CD4-positive, alpha-beta T cell (primary cell): ENCODE measurements at regions not wholly inside any gene's neighbourhood (a gene's known extent, or its start where the extent isn't known, plus 50 kb on each side); places are given as distances from the start of the nearest gene placed in this dataset.

Experiments used
- ATAC-seq: fragments of 200-7000 bp; cut with Tn5 transposase; one replicate; pipeline ENCODE4 v1.10.0; 2022; ENCODE audit warnings: mild to moderate bottlenecking; ENCODE audit not compliant: poor library complexity
- CTCF ChIA-PET: fragments of 350-600 bp; sonication (Branson Sonifier 250); formaldehyde crosslinking; loops from one replicate; lab custom pipeline; 2021; ENCODE audit warnings: antibody characterized with exemption, inconsistent platforms; lab: Charles Lee
- POLR2A ChIA-PET: fragments of 350-600 bp; sonication (Branson Sonifier 250); formaldehyde crosslinking; loops from one replicate; lab custom pipeline; 2021; ENCODE audit warnings: antibody characterized with exemption, inconsistent platforms; lab: Charles Lee
- DNase-seq, 14 experiments: peaks; one replicate each; pipeline ENCODE4 v3.0.0-alpha.2; 2013 to 2020; ENCODE audit warnings: mixed read lengths in 2 of 14
- H3K27ac ChIP-seq, 2 donors: one replicate each; pipeline versions ENCODE4 v1.5.1 to v1.7.0; 2013; ENCODE audit warnings: low read length in 2 of 2, low read depth in 1 of 2, mild to moderate bottlenecking in 1 of 2
- H3K27me3 ChIP-seq, 2 experiments: 1 replicate in 1 of 2; 2 replicates in 1 of 2; pipeline versions ENCODE4 v1.6.1 to v1.7.0; 2013; ENCODE audit warnings: low read length in 2 of 2, control low read depth in 1 of 2, mild to moderate bottlenecking in 1 of 2, moderate library complexity in 1 of 2; ENCODE audit not compliant: insufficient read depth in 2 of 2, control insufficient read depth in 1 of 2
- H3K36me3 ChIP-seq: one replicate; pipeline ENCODE4 v1.6.1; 2013; ENCODE audit warnings: low read length, control low read depth; ENCODE audit not compliant: insufficient read depth
- H3K4me1 ChIP-seq: one replicate; pipeline ENCODE4 v1.6.1; 2013; ENCODE audit warnings: low read length, control low read depth; ENCODE audit not compliant: insufficient read depth
- H3K4me3 ChIP-seq: one replicate; pipeline ENCODE4 v1.5.1; 2013; ENCODE audit warnings: mild to moderate bottlenecking, low read length, moderate library complexity
- H3K9me3 ChIP-seq, 2 experiments: 1 replicate in 1 of 2; 2 replicates in 1 of 2; pipeline versions ENCODE4 v1.6.1 to v1.7.0; 2013; ENCODE audit warnings: low read length in 2 of 2, mild to moderate bottlenecking in 2 of 2, control low read depth in 1 of 2, moderate library complexity in 1 of 2; ENCODE audit not compliant: control insufficient read depth in 1 of 2, insufficient read depth in 1 of 2
- H3K27ac Mint-ChIP-seq: one replicate; pipeline ENCODE4 v1.8.0; 2020; ENCODE audit warnings: mixed read lengths
- H3K27me3 Mint-ChIP-seq: one replicate; pipeline ENCODE4 v1.8.0; 2021; ENCODE audit warnings: mixed read lengths
- H3K36me3 Mint-ChIP-seq: one replicate; pipeline ENCODE4 v1.8.0; 2021; ENCODE audit warnings: low read depth, mixed read lengths
- H3K4me1 Mint-ChIP-seq: one replicate; pipeline ENCODE4 v1.8.0; 2021; ENCODE audit warnings: low read depth, mixed read lengths
- H3K4me3 Mint-ChIP-seq: one replicate; pipeline ENCODE4 v1.8.0; 2020; ENCODE audit warnings: mild to moderate bottlenecking, mixed read lengths
- H3K9me3 Mint-ChIP-seq: one replicate; pipeline ENCODE4 v1.8.0; 2020; ENCODE audit warnings: mixed read lengths
- CTCF ChIP-seq: fragments of 200-600 bp; IDR thresholded peaks from one replicate; pipeline ENCODE4 v1.8.0; 2022; ENCODE audit warnings: antibody characterized with exemption, mild to moderate bottlenecking
- intact Hi-C, 2 experiments: fragments of 100-400 bp; cut with DNase I in 1 of 2; cut with micrococcal nuclease in 1 of 2; formaldehyde crosslinking; loops; one replicate each; pipeline versions ENCODE4 v1.15.1 to v1.9.0; 2023 to 2025; cut with DNase I, micrococcal nuclease

DNA sequence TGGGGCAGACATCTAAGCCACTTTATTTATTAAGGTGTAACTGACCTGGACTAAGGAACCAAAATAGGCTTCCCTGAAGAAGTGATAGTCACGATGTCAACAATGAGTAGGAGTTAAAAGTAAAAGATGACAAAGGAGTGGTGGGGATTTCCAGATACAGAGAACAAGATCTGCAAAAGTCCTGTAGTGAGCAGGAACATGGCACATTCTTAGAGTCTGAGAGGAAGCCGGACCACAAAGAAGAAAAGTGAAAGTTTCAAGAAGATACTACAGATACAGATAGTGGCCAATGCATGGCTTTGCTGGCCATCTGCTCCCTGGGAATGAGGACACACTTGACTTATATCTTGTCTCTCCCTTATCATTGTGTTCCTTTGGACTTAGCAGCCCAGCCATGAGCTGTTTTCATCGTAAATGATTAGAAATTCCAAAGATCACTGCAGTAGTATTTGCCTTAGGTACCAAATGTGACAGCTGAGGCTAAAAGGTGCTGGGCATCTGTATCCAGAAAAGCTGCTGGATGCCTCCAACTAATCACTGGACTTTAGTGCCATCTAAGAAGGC, 302.4 kb upstream of the NR5A2 start:
- no peak for DNase-seq
- no peaks in the 10 kb centered on the region for H3K9me3 Mint-ChIP-seq
- no peaks in the 10 kb centered on the region for H3K36me3 Mint-ChIP-seq
- intact Hi-C loops: no loop called here
- ChIA-PET CTCF (interaction anchor here (0.5 kb wide), 1 partner anchor 9 kb away, joined by 3 read pairs; no protein-coding TSS in a partner anchor), POLR2A (no interaction called here)
- no peak overlapping the region for H3K4me3 ChIP-seq
- H3K36me3 ChIP-seq: no peaks in the 10 kb centered on the region
- TF ChIP-seq CTCF: no peak
- no peak for ATAC-seq
- H3K4me1 Mint-ChIP-seq: no peaks in the 10 kb centered on the region
- no peak overlapping the region for H3K27ac Mint-ChIP-seq
- H3K27me3 Mint-ChIP-seq: peaks cover 29% of the 10 kb centered on the region
- no peaks in the 10 kb centered on the region for H3K4me1 ChIP-seq
- no peak overlapping the region for H3K27ac ChIP-seq
- no peaks in the 10 kb centered on the region for H3K9me3 ChIP-seq
- H3K4me3 Mint-ChIP-seq: no peak overlapping the region
- H3K27me3 ChIP-seq: peaks cover 0 to 4% of the 10 kb centered on the region in 2 experiments

DNA sequence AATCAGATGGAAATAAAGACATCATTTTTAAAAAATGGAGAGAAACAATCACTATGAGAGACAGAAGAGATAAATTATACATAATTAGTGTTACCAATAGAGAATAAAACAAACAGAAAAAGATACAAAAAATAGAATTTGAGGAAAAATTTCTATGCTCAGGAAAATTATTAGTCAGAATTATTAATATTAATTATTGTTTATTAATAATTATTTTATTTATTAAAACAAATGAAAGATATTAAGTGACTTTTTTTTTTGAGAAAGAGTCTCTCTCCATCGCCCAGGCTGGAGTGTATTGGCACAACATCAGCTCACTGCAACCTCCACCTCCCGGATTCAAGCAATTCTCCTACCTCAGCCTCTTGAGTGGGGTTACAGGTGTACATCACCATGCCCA, 299.8 kb upstream of the NR5A2 start:
- ATAC-seq (no peak), DNase-seq (no peak)
- Mint-ChIP-seq H3K4me1 (no peaks in the 10 kb centered on the region), H3K27me3 (peaks cover 28% of the 10 kb centered on the region), H3K27ac (no peak overlapping the region), H3K9me3 (no peaks in the 10 kb centered on the region), H3K4me3 (no peak overlapping the region), H3K36me3 (no peaks in the 10 kb centered on the region)
- POLR2A ChIA-PET: no interaction called here
- H3K27me3 ChIP-seq: peaks cover 0 to 3% of the 10 kb centered on the region in 2 experiments
- H3K9me3 ChIP-seq: no peaks in the 10 kb centered on the region
- no peak for TF ChIP-seq CTCF
- intact Hi-C loops: no loop called here
- H3K4me1 ChIP-seq: no peaks in the 10 kb centered on the region
- no peaks in the 10 kb centered on the region for H3K36me3 ChIP-seq
- CTCF ChIA-PET: no interaction called here
- H3K27ac ChIP-seq: no peak overlapping the region
- H3K4me3 ChIP-seq: no peak overlapping the region

- Mint-ChIP-seq H3K36me3 (no peaks in the 10 kb centered on the region), H3K27ac (no peak overlapping the region), H3K4me3 (no peak overlapping the region), H3K4me1 (no peaks in the 10 kb centered on the region), H3K9me3 (no peaks in the 10 kb centered on the region), H3K27me3 (peaks cover 28% of the 10 kb centered on the region)
- Histone ChIP-seq H3K27ac (no peak overlapping the region), H3K27me3 (peaks cover 0 to 3% of the 10 kb centered on the region in 2 experiments), H3K4me3 (no peak overlapping the region), H3K9me3 (no peaks in the 10 kb centered on the region), H3K36me3 (no peaks in the 10 kb centered on the region), H3K4me1 (no peaks in the 10 kb centered on the region)
- TF ChIP-seq CTCF: no peak
- no peak for DNase-seq
- POLR2A ChIA-PET: no interaction called here
- no peak for ATAC-seq
- CTCF ChIA-PET: interaction anchor here (0.7 kb wide), 1 partner anchor 9 kb away, joined by 3 read pairs; no protein-coding TSS in a partner anchor
- intact Hi-C loops: no loop called here
Measured at GRCh38 chr1:199728345-199728744, 299.2 kb upstream of the NR5A2 start.
